Astrocyte of the spinal cord (primary cell): ENCODE measurements at regions not wholly inside any gene's neighbourhood (a gene's known extent, or its start where the extent isn't known, plus 50 kb on each side); places are given as distances from the start of the nearest gene placed in this dataset.
"Not testable (repeated sequence)": the region's sequence is repeated elsewhere in the genome, so short reads cannot be mapped to it uniquely, and the experiment has no call there.

Source experiments
- DNase-seq: peaks from one replicate; pipeline ENCODE4 v3.0.0; 2011; ENCODE audit warnings: low read depth, low spot score
- H3K4me3 ChIP-seq: 2 replicates; pipeline ENCODE4 v1.5.1; 2011; ENCODE audit warnings: low read depth, mild to moderate bottlenecking, low read length, moderate library complexity
- in situ Hi-C: cut with HindIII; loops from 2 replicates; pipeline ENCODE4 v1.10.0; 2017; ENCODE audit warnings: low sequenced_read_pairs
- TF ChIP-seq, protein P1 (sequence below): IDR thresholded peaks from 2 replicates; pipeline ENCODE4 v1.5.1; 2012; ENCODE audit warnings: low read depth, mild to moderate bottlenecking, low read length, inconsistent platforms

- TF ChIP-seq, protein P1, sequence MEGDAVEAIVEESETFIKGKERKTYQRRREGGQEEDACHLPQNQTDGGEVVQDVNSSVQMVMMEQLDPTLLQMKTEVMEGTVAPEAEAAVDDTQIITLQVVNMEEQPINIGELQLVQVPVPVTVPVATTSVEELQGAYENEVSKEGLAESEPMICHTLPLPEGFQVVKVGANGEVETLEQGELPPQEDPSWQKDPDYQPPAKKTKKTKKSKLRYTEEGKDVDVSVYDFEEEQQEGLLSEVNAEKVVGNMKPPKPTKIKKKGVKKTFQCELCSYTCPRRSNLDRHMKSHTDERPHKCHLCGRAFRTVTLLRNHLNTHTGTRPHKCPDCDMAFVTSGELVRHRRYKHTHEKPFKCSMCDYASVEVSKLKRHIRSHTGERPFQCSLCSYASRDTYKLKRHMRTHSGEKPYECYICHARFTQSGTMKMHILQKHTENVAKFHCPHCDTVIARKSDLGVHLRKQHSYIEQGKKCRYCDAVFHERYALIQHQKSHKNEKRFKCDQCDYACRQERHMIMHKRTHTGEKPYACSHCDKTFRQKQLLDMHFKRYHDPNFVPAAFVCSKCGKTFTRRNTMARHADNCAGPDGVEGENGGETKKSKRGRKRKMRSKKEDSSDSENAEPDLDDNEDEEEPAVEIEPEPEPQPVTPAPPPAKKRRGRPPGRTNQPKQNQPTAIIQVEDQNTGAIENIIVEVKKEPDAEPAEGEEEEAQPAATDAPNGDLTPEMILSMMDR = no peak
- no peak overlapping the region for H3K4me3 ChIP-seq
- no peak for DNase-seq
- in situ Hi-C loops = no loop called here
These were observed 80.7 kb upstream of the GRAMD1B start for GRCh38 chr11:123349382-123349781.

DNA sequence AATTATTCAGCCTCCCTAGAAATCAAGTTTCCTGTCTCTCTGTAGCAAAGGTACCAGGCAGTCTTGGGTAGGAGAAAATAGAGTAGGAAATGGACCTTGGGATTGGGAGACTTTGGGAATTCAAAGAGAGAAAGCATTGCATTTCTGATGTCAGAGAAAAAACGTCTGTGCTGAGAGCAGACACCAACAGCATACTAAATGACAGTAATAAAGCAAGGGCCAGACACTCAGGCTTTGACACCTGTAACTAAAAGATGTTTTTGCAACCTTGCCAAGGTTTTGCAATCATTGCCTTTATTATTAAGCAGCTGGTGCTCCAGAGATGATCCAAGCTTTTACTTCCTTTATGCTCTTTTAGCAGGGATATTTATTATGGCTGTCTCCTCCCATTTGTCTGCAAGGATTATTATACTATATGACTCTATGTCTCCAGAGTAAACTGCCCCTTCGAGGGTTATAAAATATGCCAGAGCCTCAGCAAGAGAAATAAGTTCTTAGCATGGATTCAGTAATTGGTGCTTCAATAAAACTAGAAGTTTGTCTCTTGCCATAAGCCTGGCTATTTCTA lies 85.2 kb upstream of the GRAMD1B start:
- TF ChIP-seq, protein P1 = no peak
- in situ Hi-C loops = no loop called here
- no peak overlapping the region for H3K4me3 ChIP-seq
- DNase-seq = no peak

DNA sequence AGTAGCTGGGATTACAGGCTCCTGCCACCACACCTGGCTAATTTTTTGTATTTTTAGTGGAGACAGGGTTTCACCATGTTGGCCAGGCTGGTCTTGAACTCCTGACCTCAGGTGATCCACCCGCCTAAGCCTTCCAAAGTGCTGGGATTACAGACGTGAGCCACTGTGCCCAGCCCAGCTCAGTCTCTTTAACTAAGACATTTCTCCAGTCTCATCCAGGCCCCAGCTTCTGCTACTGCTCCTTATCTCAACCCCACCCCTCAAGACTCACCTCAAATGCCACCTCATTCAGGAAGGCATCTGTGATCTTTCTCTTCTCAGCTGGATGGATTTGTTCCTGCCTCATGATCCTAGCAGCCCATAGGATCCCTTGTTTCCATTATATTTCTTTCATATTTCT lies 85.9 kb upstream of the GRAMD1B start:
- H3K4me3 ChIP-seq, DNase-seq, in situ Hi-C loops: not testable (repeated sequence)

- in situ Hi-C loops = no loop called here
- H3K4me3 ChIP-seq = no peak overlapping the region
- DNase-seq = no peak
- TF ChIP-seq, protein P1 = no peak
These were observed 90.9 kb upstream of the GRAMD1B start for GRCh38 chr11:123338997-123339752.

DNA sequence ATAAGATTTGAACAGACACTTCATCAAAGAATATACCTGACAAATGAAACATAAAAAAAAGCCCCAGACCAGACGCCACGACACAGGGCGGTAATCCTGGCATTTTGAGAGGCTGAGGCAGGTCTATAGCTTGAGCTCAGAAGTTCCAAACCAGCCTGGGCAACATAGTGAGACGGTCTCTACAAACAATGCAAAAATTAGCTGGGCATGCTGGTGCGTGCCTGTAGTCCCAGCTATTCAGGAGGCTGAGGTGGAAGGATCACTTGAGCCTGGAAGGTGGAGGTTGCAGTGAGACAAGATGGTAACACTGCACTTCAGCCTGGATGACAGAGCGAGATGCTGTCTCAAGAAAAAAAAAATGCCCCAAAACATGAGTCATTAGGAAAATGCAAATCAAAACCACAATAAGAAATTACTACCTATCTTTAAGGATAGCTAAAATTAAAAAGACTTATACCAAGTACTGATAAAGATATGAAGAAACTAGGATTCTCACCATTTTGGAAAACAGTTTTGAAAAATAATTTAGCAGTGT lies 91.7 kb upstream of the GRAMD1B start:
- DNase-seq = no peak
- H3K4me3 ChIP-seq = no peak overlapping the region
- in situ Hi-C loops = no loop called here
- TF ChIP-seq, protein P1 = no peak

DNA sequence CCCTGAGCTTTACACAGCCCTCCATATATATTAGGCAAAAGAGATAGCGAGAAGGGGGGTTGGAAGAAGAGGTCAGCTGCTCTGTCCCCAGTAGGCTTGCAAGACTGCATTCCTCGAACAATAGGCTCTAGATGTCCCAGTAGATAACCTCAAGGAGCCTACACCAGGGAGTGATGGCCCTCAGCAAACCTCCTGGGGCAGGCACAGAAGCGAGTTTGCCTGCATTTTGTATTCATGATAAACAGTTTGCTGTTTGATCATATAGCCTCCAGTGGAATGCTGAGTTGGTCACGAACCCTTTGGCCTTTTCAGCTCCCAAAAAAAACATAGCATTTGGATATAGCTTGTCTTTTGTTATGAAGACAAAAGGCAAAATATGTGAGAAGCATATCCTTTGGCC lies 95.1 kb upstream of the GRAMD1B start:
- no peak overlapping the region for H3K4me3 ChIP-seq
- TF ChIP-seq, protein P1 = no peak
- in situ Hi-C loops = no loop called here
- DNase-seq = no peak

DNA sequence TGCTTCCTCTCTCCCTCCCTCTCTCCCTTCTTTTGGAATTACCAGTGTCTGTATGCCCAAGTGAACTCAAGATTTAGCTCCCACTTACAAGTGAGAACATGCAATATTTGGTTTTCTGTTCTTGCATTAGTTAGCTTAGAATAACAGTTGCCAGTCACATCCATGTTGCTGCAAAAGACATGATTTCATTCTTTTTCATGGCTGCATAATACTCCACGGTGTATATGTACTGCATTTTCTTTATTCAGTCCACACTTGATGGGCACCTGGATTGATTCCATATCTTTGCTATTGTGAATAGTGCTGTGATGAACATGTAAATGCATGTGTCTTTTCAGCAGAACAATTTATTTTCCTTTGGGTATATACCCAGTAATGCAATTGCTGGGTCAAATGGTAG lies 97.5 kb upstream of the GRAMD1B start:
- H3K4me3 ChIP-seq, in situ Hi-C loops, DNase-seq: not testable (repeated sequence)
